WTC11 (cell line): ENCODE measurements at regions not wholly inside any gene's neighbourhood (a gene's known extent, or its start where the extent isn't known, plus 50 kb on each side); places are given as distances from the start of the nearest gene placed in this dataset.

Experiments
- ATAC-seq: fragments of 200-7000 bp; cut with Tn5 transposase; 2 replicates; pipeline ENCODE4 v1.10.0; 2021; ENCODE audit warnings: mild to moderate bottlenecking, moderate library complexity
- CTCF ChIA-PET: fragments of 300-600 bp; sonication (Branson Sonifier 250); formaldehyde crosslinking; loops from one replicate; lab custom pipeline; 2021; ENCODE audit warnings: antibody characterized with exemption; lab: Charles Lee
- POLR2A ChIA-PET: fragments of 350-600 bp; sonication (Branson Sonifier 250); formaldehyde crosslinking; loops from one replicate; lab custom pipeline; 2021; ENCODE audit warnings: antibody characterized with exemption; lab: Charles Lee
- DNase-seq: peaks from one replicate; pipeline ENCODE4 v3.0.0; 2021; ENCODE audit warnings: low spot score
- H3K27ac Mint-ChIP-seq: 2 replicates; pipeline ENCODE4 v1.8.0; 2021; ENCODE audit warnings: mixed read lengths
- H3K27me3 Mint-ChIP-seq: 2 replicates; pipeline ENCODE4 v1.8.0; 2021; ENCODE audit warnings: low read depth, mild to moderate bottlenecking, moderate library complexity, mixed read lengths
- H3K36me3 Mint-ChIP-seq: 2 replicates; pipeline ENCODE4 v1.8.0; 2021; ENCODE audit warnings: mixed read lengths
- H3K4me1 Mint-ChIP-seq: 2 replicates; pipeline ENCODE4 v1.8.0; 2022; ENCODE audit warnings: mixed read lengths
- H3K4me3 Mint-ChIP-seq: 2 replicates; pipeline ENCODE4 v1.8.0; 2021; ENCODE audit warnings: mild to moderate bottlenecking, moderate library complexity, mixed read lengths
- H3K9me3 Mint-ChIP-seq: 2 replicates; pipeline ENCODE4 v1.8.0; 2021; ENCODE audit warnings: mixed read lengths
- ESRRA ChIP-seq: sonication (generic); formaldehyde crosslinking; IDR thresholded peaks from 2 replicates; pipeline ENCODE4 v1.8.1; 2022; ENCODE audit warnings: mild to moderate bottlenecking, missing genetic modification reagents, borderline replicate concordance
- FOXP1 ChIP-seq: sonication (generic); formaldehyde crosslinking; IDR thresholded peaks from 2 replicates; pipeline ENCODE4 v1.8.0; 2022; ENCODE audit warnings: missing genetic modification reagents, mild to moderate bottlenecking, moderate library complexity, borderline replicate concordance
- GRHL2 ChIP-seq: fragments of 250-450 bp; sonication (Bioruptor Pico); IDR thresholded peaks from 2 replicates; pipeline ENCODE4 v1.8.0; 2022; ENCODE audit warnings: mild to moderate bottlenecking, moderate library complexity; ENCODE audit not compliant: insufficient replicate concordance, severe bottlenecking
- NFATC4 ChIP-seq: fragments of 250-450 bp; sonication (Bioruptor Pico); IDR thresholded peaks from 2 replicates; pipeline ENCODE4 v1.9.0; 2021; ENCODE audit warnings: mild to moderate bottlenecking
- SMAD3 ChIP-seq: sonication (generic); formaldehyde crosslinking; IDR thresholded peaks from 2 replicates; pipeline ENCODE4 v1.8.0; 2022; ENCODE audit warnings: missing genetic modification reagents, mild to moderate bottlenecking, borderline replicate concordance
- TCF7 ChIP-seq: sonication (generic); formaldehyde crosslinking; IDR thresholded peaks from 2 replicates; pipeline ENCODE4 v1.8.0; 2022; ENCODE audit warnings: mild to moderate bottlenecking, low read depth, missing genetic modification reagents, moderate library complexity
- ZNF317 ChIP-seq: sonication (generic); formaldehyde crosslinking; IDR thresholded peaks from 2 replicates; pipeline ENCODE4 v1.8.1; 2023; ENCODE audit warnings: low read depth, mild to moderate bottlenecking, moderate library complexity, missing genetic modification reagents, borderline replicate concordance
- ZNF423 ChIP-seq: fragments of 250-450 bp; sonication (Bioruptor Pico); IDR thresholded peaks from 2 replicates; pipeline ENCODE4 v2.1.2; 2022; ENCODE audit warnings: mild to moderate bottlenecking, moderate library complexity
- TF ChIP-seq, protein P1 (sequence below): sonication (generic); formaldehyde crosslinking; IDR thresholded peaks from 2 replicates; pipeline ENCODE4 v1.8.0; 2022; ENCODE audit warnings: mild to moderate bottlenecking, missing genetic modification reagents
- TF ChIP-seq, protein P2 (sequence below): sonication (generic); formaldehyde crosslinking; IDR thresholded peaks from 2 replicates; pipeline ENCODE4 v1.8.1; 2022; ENCODE audit warnings: missing genetic modification reagents, borderline replicate concordance
- TF ChIP-seq, protein P3 (sequence below): sonication (generic); formaldehyde crosslinking; IDR thresholded peaks from 2 replicates; pipeline ENCODE4 v1.8.0; 2022; ENCODE audit warnings: mild to moderate bottlenecking, missing genetic modification reagents
- TF ChIP-seq, protein P4 (sequence below): fragments of 250-450 bp; sonication (Bioruptor Pico); IDR thresholded peaks from 2 replicates; pipeline ENCODE4 v1.9.0; 2021; ENCODE audit warnings: mild to moderate bottlenecking
- TF ChIP-seq, protein P5 (sequence below): sonication (generic); formaldehyde crosslinking; IDR thresholded peaks from 2 replicates; pipeline ENCODE4 v1.8.1; 2023; ENCODE audit warnings: mild to moderate bottlenecking, moderate library complexity, missing genetic modification reagents
- TF ChIP-seq, protein P6 (sequence below): fragments of 250-450 bp; sonication (Bioruptor Pico); IDR thresholded peaks from 2 replicates; pipeline ENCODE4 v1.9.0; 2021; ENCODE audit warnings: moderate library complexity, mild to moderate bottlenecking, inconsistent platforms, borderline replicate concordance
- TF ChIP-seq, protein P7 (sequence below): fragments of 250-450 bp; sonication (Bioruptor Pico); IDR thresholded peaks from 2 replicates; pipeline ENCODE4 v1.8.0; 2021; ENCODE audit warnings: mild to moderate bottlenecking
- TF ChIP-seq, protein P8 (sequence below): fragments of 250-450 bp; sonication (Bioruptor Pico); conservative IDR thresholded peaks from 2 replicates; pipeline ENCODE4 v1.9.0; 2021; ENCODE audit warnings: mild to moderate bottlenecking
- TF ChIP-seq, protein P9 (sequence below): sonication (generic); formaldehyde crosslinking; IDR thresholded peaks from 2 replicates; pipeline ENCODE4 v1.8.0; 2023; ENCODE audit warnings: missing genetic modification reagents

DNA sequence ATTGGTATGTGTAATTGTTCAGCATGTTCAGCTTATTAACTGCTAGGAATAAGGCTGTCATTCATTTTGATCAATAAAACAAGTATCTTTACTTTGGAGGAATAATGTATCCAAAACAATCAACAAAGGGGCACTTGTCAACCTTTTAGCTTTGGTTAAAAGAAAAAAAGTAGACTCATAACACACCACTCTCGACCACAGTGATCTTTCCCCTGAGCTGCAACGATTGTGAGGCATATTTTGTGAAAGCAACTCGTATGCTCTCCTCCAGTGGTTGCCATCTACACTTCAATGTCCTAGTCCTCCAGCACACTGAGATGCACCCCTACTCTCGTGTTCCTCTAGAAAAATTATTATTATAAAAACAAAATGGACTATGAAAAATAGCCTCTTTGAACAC is 60.1 kb upstream of the PDE7B start:
- ATAC-seq, result no peak
- no peak for DNase-seq
- Mint-ChIP-seq H3K27ac (no peak overlapping the region), H3K4me1 (no peaks in the 10 kb centered on the region), H3K27me3 (no peaks in the 10 kb centered on the region), H3K36me3 (no peaks in the 10 kb centered on the region), H3K9me3 (no peaks in the 10 kb centered on the region), H3K4me3 (no peak overlapping the region)
- TF ChIP-seq SMAD3 (CRISPR knock-in tag), result no peak
- ChIA-PET POLR2A (no interaction called here), CTCF (no interaction called here)

DNA sequence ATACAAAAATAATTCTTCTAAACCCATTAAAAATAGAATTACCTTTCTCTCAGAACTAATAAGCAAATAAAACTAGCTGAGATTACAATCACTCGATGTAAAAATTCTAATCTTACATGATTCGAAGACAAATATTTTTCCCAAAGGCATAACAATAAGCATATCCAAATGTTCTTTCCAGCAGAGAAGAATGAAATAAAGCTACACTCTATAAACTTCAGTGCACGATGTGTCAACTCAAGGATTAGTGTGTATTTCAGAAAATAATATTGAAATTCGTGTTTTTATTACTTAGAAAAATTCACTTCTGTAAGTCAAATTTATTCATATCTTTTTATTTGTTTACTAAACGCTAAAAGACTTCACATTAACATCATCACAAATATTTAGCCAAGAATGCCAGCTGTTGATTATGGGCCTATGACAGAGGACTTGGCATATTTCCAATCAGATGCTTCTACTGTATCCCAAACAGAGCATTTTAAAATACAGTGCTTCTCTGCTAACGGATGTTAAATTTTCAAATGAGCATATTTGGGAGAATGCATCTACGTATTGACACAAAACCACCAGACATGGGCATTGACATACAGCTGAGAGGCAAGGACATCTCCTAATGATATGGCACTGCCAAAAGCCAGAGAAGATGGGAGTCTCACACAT is 54.7 kb upstream of the PDE7B start:
- H3K4me3 Mint-ChIP-seq, result no peak overlapping the region
- ChIA-PET CTCF (no interaction called here), POLR2A (no interaction called here)
- H3K9me3 Mint-ChIP-seq, result no peaks in the 10 kb centered on the region
- H3K4me1 Mint-ChIP-seq, result peaks cover 15% of the 10 kb centered on the region
- no peak overlapping the region for H3K27ac Mint-ChIP-seq
- H3K36me3 Mint-ChIP-seq, result no peaks in the 10 kb centered on the region
- ATAC-seq, result no peak
- TF ChIP-seq GRHL2 (CRISPR knock-in tag) (no peak), ESRRA (no peak), NFATC4 (CRISPR knock-in tag) (no peak), SMAD3 (CRISPR knock-in tag) (no peak), TCF7 (no peak), ZNF423 (CRISPR knock-in tag) (no peak), ZNF317 (CRISPR knock-in tag) (no peak), FOXP1 (CRISPR knock-in tag) (no peak)
- TF ChIP-seq, protein P1, sequence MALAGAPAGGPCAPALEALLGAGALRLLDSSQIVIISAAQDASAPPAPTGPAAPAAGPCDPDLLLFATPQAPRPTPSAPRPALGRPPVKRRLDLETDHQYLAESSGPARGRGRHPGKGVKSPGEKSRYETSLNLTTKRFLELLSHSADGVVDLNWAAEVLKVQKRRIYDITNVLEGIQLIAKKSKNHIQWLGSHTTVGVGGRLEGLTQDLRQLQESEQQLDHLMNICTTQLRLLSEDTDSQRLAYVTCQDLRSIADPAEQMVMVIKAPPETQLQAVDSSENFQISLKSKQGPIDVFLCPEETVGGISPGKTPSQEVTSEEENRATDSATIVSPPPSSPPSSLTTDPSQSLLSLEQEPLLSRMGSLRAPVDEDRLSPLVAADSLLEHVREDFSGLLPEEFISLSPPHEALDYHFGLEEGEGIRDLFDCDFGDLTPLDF (CRISPR knock-in tag), result no peak
- TF ChIP-seq, protein P2, sequence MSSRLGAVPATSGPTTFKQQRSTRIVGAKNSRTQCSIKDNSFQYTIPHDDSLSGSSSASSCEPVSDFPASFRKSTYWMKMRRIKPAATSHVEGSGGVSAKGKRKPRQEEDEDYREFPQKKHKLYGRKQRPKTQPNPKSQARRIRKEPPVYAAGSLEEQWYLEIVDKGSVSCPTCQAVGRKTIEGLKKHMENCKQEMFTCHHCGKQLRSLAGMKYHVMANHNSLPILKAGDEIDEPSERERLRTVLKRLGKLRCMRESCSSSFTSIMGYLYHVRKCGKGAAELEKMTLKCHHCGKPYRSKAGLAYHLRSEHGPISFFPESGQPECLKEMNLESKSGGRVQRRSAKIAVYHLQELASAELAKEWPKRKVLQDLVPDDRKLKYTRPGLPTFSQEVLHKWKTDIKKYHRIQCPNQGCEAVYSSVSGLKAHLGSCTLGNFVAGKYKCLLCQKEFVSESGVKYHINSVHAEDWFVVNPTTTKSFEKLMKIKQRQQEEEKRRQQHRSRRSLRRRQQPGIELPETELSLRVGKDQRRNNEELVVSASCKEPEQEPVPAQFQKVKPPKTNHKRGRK (CRISPR knock-in tag), result no peak
- TF ChIP-seq, protein P3, sequence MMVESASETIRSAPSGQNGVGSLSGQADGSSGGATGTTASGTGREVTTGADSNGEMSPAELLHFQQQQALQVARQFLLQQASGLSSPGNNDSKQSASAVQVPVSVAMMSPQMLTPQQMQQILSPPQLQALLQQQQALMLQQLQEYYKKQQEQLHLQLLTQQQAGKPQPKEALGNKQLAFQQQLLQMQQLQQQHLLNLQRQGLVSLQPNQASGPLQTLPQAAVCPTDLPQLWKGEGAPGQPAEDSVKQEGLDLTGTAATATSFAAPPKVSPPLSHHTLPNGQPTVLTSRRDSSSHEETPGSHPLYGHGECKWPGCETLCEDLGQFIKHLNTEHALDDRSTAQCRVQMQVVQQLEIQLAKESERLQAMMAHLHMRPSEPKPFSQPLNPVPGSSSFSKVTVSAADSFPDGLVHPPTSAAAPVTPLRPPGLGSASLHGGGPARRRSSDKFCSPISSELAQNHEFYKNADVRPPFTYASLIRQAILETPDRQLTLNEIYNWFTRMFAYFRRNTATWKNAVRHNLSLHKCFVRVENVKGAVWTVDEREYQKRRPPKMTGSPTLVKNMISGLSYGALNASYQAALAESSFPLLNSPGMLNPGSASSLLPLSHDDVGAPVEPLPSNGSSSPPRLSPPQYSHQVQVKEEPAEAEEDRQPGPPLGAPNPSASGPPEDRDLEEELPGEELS (CRISPR knock-in tag), result no peak
- TF ChIP-seq, protein P4, sequence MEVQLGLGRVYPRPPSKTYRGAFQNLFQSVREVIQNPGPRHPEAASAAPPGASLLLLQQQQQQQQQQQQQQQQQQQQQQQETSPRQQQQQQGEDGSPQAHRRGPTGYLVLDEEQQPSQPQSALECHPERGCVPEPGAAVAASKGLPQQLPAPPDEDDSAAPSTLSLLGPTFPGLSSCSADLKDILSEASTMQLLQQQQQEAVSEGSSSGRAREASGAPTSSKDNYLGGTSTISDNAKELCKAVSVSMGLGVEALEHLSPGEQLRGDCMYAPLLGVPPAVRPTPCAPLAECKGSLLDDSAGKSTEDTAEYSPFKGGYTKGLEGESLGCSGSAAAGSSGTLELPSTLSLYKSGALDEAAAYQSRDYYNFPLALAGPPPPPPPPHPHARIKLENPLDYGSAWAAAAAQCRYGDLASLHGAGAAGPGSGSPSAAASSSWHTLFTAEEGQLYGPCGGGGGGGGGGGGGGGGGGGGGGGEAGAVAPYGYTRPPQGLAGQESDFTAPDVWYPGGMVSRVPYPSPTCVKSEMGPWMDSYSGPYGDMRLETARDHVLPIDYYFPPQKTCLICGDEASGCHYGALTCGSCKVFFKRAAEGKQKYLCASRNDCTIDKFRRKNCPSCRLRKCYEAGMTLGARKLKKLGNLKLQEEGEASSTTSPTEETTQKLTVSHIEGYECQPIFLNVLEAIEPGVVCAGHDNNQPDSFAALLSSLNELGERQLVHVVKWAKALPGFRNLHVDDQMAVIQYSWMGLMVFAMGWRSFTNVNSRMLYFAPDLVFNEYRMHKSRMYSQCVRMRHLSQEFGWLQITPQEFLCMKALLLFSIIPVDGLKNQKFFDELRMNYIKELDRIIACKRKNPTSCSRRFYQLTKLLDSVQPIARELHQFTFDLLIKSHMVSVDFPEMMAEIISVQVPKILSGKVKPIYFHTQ (CRISPR knock-in tag), result no peak
- TF ChIP-seq, protein P5, sequence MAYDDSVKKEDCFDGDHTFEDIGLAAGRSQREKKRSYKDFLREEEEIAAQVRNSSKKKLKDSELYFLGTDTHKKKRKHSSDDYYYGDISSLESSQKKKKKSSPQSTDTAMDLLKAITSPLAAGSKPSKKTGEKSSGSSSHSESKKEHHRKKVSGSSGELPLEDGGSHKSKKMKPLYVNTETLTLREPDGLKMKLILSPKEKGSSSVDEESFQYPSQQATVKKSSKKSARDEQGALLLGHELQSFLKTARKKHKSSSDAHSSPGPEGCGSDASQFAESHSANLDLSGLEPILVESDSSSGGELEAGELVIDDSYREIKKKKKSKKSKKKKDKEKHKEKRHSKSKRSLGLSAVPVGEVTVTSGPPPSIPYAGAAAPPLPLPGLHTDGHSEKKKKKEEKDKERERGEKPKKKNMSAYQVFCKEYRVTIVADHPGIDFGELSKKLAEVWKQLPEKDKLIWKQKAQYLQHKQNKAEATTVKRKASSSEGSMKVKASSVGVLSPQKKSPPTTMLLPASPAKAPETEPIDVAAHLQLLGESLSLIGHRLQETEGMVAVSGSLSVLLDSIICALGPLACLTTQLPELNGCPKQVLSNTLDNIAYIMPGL, result no peak
- TF ChIP-seq, protein P6, sequence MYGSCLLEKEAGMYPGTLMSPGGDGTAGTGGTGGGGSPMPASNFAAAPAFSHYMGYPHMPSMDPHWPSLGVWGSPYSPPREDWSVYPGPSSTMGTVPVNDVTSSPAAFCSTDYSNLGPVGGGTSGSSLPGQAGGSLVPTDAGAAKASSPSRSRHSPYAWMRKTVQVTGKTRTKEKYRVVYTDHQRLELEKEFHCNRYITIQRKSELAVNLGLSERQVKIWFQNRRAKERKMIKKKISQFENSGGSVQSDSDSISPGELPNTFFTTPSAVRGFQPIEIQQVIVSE (CRISPR knock-in tag), result no peak
- TF ChIP-seq, protein P7, sequence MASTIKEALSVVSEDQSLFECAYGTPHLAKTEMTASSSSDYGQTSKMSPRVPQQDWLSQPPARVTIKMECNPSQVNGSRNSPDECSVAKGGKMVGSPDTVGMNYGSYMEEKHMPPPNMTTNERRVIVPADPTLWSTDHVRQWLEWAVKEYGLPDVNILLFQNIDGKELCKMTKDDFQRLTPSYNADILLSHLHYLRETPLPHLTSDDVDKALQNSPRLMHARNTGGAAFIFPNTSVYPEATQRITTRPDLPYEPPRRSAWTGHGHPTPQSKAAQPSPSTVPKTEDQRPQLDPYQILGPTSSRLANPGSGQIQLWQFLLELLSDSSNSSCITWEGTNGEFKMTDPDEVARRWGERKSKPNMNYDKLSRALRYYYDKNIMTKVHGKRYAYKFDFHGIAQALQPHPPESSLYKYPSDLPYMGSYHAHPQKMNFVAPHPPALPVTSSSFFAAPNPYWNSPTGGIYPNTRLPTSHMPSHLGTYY, result no peak
- TF ChIP-seq, protein P8, sequence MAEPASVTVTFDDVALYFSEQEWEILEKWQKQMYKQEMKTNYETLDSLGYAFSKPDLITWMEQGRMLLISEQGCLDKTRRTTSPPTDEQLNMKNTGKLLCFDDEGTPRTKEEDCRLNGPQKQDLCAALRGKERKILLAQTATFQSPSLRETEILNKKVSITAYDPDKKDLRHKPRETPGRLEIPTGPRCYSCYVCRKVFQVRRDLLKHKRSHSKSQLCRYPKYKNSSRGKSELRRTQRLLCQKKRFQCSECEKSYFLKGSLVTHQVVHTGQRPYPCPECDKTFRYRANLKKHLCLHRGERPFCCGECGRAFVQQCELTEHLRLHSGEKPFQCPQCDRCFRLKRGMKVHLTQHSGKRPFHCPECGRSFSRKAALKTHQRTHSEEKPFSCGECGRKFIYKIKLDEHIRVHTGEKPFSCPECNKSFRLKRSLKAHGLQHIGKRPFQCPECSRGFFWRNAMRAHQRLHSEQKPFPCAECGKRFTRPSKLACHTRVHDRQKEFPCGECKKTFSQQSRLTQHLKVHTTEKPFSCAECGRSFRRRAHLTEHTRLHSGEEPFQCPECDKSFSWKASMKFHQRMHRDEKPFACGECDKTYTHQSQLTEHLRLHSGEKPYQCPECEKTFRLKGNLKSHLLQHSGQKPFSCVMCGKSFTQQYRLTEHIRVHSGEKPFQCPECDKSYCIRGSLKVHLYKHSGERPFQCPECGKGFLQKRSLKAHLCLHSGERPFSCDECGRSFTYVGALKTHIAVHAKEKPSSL (CRISPR knock-in tag), result no peak
- TF ChIP-seq, protein P9, sequence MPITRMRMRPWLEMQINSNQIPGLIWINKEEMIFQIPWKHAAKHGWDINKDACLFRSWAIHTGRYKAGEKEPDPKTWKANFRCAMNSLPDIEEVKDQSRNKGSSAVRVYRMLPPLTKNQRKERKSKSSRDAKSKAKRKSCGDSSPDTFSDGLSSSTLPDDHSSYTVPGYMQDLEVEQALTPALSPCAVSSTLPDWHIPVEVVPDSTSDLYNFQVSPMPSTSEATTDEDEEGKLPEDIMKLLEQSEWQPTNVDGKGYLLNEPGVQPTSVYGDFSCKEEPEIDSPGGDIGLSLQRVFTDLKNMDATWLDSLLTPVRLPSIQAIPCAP, result no peak
- TF ChIP-seq, all 79 proteins: peak for 0
- DNase-seq, result no peak
- no peaks in the 10 kb centered on the region for H3K27me3 Mint-ChIP-seq
